ENCODE measurements at regions not wholly inside any gene's neighbourhood (a gene's known extent, or its start where the extent isn't known, plus 50 kb on each side); places are given as distances from the start of the nearest gene placed in this dataset.

DNA sequence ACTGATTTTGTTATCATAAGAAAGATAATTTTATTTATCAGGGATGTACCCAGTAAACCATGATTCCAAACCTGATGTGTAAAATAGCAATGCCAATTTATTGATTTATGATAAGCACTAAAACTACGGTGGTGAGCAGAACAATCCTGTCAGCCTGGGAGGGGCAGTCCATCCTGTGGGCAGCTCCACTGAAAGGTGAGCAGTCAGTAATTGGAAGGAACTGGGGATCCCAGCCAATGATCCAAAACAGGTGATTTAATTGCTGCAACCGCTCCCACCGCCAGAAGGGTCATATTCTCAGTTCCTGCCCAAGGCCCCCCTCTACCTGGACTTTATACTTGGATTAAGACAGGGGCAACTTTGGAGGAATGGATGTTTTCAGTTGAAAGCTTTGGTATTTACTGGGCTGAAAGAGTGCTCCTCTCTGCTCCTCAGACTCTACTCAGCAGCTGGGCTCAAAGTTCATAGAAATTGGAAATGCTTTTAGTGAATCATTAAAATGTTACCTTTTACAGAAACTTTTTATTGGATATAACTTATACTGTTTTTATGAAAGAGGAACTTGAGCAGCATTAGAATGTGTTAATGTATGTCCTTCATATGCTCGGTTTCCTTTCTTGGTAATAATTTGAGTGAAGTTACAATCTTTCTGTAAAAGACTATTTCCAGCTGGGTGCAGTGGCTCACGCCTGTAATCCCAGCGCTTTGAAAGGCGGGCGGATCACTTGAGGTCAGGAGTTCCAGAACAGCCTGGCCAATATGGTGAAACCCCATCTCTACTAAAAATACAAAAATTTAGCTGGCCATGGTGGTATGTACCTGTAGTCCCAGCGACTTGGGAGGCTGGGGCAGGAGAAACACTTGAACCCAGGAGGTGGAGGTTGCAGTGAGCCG, 198.6 kb upstream of the IL12A start:
- no peak for DNase-seq (ENCODE audit: low read depth)
- TF ChIP-seq POLR2A (IDR thresholded peaks at IDR 0.05; ENCODE audit: extremely low read depth, insufficient read length) (no peak), MYC (IDR thresholded peaks at IDR 0.05; ENCODE audit: low read depth, low read length) (no peak), CTCF (IDR thresholded peaks at IDR 0.05; ENCODE audit: low read depth, low read length) (no peak)
- H3K4me3 ChIP-seq (ENCODE audit: low read depth, low read length) = no peak overlapping the region

DNA sequence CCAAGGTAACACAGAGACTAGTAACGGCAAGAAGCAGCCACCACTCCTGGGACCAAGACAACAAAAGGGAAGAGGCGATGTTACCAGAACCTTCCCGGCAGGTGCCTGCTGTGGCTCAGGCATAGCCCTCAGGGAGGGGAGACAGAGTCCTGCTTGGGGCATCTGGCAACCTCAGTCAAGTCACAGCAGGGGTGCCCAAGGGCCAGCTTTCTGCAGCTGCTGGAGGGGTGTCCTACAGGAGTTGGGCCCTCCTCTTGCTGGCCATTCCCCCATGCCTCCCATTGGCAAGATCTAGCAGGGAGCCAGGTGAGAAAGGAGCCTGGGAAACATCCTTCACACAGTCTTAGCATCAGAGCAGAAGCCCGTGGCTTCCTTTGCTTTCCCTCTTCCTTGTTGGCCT, 197.3 kb upstream of the IL12A start:
- no peak overlapping the region for H3K4me3 ChIP-seq (ENCODE audit: low read depth, low read length)
- no peak for DNase-seq (ENCODE audit: low read depth)
- no peak for TF ChIP-seq CTCF (IDR thresholded peaks at IDR 0.05; ENCODE audit: low read depth, low read length)
- TF ChIP-seq, protein P1, sequence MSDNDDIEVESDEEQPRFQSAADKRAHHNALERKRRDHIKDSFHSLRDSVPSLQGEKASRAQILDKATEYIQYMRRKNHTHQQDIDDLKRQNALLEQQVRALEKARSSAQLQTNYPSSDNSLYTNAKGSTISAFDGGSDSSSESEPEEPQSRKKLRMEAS (IDR thresholded peaks at IDR 0.05; ENCODE audit: low read depth, low read length) = no peak
- TF ChIP-seq MYC (IDR thresholded peaks at IDR 0.05; ENCODE audit: low read depth, low read length) = no peak
- no peak for TF ChIP-seq POLR2A (IDR thresholded peaks at IDR 0.05; ENCODE audit: extremely low read depth, insufficient read length)

DNA sequence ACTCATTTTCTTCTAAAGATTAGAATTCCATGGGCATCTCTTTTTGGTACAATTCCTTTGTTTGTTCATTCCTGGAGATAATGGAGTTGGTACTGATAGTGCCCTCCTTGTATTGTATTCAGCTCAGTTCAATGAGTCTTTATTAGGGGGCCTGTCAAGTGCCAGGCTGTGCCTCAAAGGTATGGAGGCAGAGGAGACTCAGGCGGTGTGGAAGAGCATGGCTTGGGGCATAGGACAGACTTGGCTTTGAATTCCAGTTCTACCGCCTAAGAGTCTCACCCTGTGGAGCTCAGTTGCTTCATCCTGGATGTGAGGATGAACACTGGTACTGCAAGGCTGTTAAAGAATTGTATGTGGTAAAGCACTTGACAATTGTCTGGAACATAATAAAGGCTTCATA, 196.6 kb upstream of the IL12A start:
- TF ChIP-seq POLR2A (IDR thresholded peaks at IDR 0.05; ENCODE audit: extremely low read depth, insufficient read length) (no peak), MYC (IDR thresholded peaks at IDR 0.05; ENCODE audit: low read depth, low read length) (no peak), CTCF (IDR thresholded peaks at IDR 0.05; ENCODE audit: low read depth, low read length) (no peak)
- TF ChIP-seq, protein P1 (IDR thresholded peaks at IDR 0.05; ENCODE audit: low read depth, low read length) = no peak
- H3K4me3 ChIP-seq (ENCODE audit: low read depth, low read length) = no peak overlapping the region
- no peak for DNase-seq (ENCODE audit: low read depth)

- TF ChIP-seq CTCF (IDR thresholded peaks at IDR 0.05; ENCODE audit: low read depth, low read length) (no peak), MYC (IDR thresholded peaks at IDR 0.05; ENCODE audit: low read depth, low read length) (no peak)
- no peak for DNase-seq (ENCODE audit: low read depth)
- no peak overlapping the region for H3K4me3 ChIP-seq (ENCODE audit: low read depth, low read length)
Measured at GRCh38 chr3:159795042-159795441, 193.6 kb upstream of the IL12A start.

GRCh38 chr3:159795681-159796175, 192.9 kb upstream of the IL12A start:
- TF ChIP-seq MYC (IDR thresholded peaks at IDR 0.05; ENCODE audit: low read depth, low read length) = no peak
- no peak for TF ChIP-seq CTCF (IDR thresholded peaks at IDR 0.05; ENCODE audit: low read depth, low read length)
- no peak for TF ChIP-seq POLR2A (IDR thresholded peaks at IDR 0.05; ENCODE audit: extremely low read depth, insufficient read length)
- TF ChIP-seq, protein P1 (IDR thresholded peaks at IDR 0.05; ENCODE audit: low read depth, low read length) = no peak
- no peak for DNase-seq (ENCODE audit: low read depth)
- H3K4me3 ChIP-seq (ENCODE audit: low read depth, low read length) = no peak overlapping the region

GRCh38 chr3:159796226-159796625, 192.4 kb upstream of the IL12A start:
- no peak for DNase-seq (ENCODE audit: low read depth)
- no peak for TF ChIP-seq POLR2A (IDR thresholded peaks at IDR 0.05; ENCODE audit: extremely low read depth, insufficient read length)
- TF ChIP-seq, protein P1 (IDR thresholded peaks at IDR 0.05; ENCODE audit: low read depth, low read length) = no peak
- TF ChIP-seq CTCF (IDR thresholded peaks at IDR 0.05; ENCODE audit: low read depth, low read length) = no peak
- H3K4me3 ChIP-seq (ENCODE audit: low read depth, low read length) = no peak overlapping the region

Measured in NB4 (cell line).